Thyroid gland (tissue), 4 donors: ENCODE measurements at regions not wholly inside any gene's neighbourhood (a gene's known extent, or its start where the extent isn't known, plus 50 kb on each side); places are given as distances from the start of the nearest gene placed in this dataset.

Experiments used
- POLR2A ChIP-seq, 2 donors: fragments of 450-650 bp; IDR thresholded peaks; one replicate each; pipeline ENCODE4 v1.6.1; 2017; ENCODE audit warnings: antibody characterized with exemption in 2 of 2, mild to moderate bottlenecking in 2 of 2, moderate library complexity in 1 of 2
- TF ChIP-seq, protein P1 (sequence below), 6 experiments: fragments of 200-600 bp in 3 of 6; fragments of 450-650 bp in 3 of 6; sonication (generic) in 3 of 6; IDR thresholded peaks; one replicate each; pipeline ENCODE4 v1.5.1; 2016 to 2019; ENCODE audit warnings: antibody characterized with exemption in 6 of 6, mild to moderate bottlenecking in 2 of 6, inconsistent platforms in 1 of 6, moderate library complexity in 1 of 6

- TF ChIP-seq, protein P1, sequence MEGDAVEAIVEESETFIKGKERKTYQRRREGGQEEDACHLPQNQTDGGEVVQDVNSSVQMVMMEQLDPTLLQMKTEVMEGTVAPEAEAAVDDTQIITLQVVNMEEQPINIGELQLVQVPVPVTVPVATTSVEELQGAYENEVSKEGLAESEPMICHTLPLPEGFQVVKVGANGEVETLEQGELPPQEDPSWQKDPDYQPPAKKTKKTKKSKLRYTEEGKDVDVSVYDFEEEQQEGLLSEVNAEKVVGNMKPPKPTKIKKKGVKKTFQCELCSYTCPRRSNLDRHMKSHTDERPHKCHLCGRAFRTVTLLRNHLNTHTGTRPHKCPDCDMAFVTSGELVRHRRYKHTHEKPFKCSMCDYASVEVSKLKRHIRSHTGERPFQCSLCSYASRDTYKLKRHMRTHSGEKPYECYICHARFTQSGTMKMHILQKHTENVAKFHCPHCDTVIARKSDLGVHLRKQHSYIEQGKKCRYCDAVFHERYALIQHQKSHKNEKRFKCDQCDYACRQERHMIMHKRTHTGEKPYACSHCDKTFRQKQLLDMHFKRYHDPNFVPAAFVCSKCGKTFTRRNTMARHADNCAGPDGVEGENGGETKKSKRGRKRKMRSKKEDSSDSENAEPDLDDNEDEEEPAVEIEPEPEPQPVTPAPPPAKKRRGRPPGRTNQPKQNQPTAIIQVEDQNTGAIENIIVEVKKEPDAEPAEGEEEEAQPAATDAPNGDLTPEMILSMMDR (IDR thresholded peaks at IDR 0.05) = no peak
- no peak for TF ChIP-seq POLR2A (IDR thresholded peaks at IDR 0.05)
These were observed 74.5 kb downstream of the TMEM17 start for GRCh38 chr2:62431512-62431911.
